ENCODE measurements at regions not wholly inside any gene's neighbourhood (a gene's known extent, or its start where the extent isn't known, plus 50 kb on each side); places are given as distances from the start of the nearest gene placed in this dataset.

DNA sequence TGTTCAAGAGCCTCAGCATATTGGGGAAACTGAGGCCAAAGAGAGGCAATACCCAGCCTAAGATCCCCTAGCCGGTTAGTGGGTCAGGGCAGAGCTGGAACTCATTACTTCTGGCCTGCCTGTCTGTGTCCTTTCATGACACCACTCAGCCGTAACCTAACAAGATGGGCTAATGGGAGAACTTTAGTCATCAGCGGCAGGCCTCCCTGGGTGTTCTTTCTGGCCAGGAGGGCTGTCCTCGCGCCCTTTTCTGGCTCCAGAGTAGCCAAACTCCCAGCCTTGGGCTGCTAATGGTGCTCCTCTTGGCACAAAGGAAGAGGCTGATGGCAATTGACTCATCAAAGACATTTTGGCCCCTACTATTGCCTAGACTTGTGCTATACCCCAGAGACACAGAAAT is 76.6 kb downstream of the NCR2 start:
- Histone ChIP-seq H3K9me3 (no peaks in the 10 kb centered on the region), H3K27ac (ENCODE audit: low read length) (no peak overlapping the region), H3K27me3 (replicated peaks in 1 of 2; ENCODE audit: control insufficient read depth in 2 of 2, extremely low read depth in 1 of 2, insufficient read depth in 2 of 2, low read length in 1 of 2) (peaks cover 0 to 65% of the 10 kb centered on the region in 2 experiments), H3K36me3 (ENCODE audit: control insufficient read depth in 2 of 2, extremely low read depth in 1 of 2, insufficient read depth in 1 of 2, low read length in 1 of 2) (no peaks in the 10 kb centered on the region), H3K4me3 (ENCODE audit: control insufficient read depth in 1 of 2, extremely low read depth in 1 of 2, low read length in 1 of 2) (no peak overlapping the region), H3K4me1 (ENCODE audit: control insufficient read depth in 1 of 2, extremely low read depth in 1 of 2, insufficient read depth in 2 of 2, low read length in 2 of 2) (peaks cover 4% of the 10 kb centered on the region in 2 experiments)
- 86% methylated on average over 5 of the region's 5 CpGs for WGBS (ENCODE audit: insufficient coverage)
- Mint-ChIP-seq H3K4me3 (no peak overlapping the region), H3K27me3 (peaks cover 39 to 51% of the 10 kb centered on the region in 2 donors), H3K9me3 (no peaks in the 10 kb centered on the region), H3K36me3 (no peaks in the 10 kb centered on the region), H3K4me1 (peaks cover 5 to 13% (median 8%) of the 10 kb centered on the region in 3 donors), H3K27ac (no peak overlapping the region)
- no peak for ATAC-seq (replicated peaks in 1 of 4)
- DNase-seq, result no peak
- ChIA-PET POLR2A (no interaction called here), CTCF (no interaction called here)

- Histone ChIP-seq H3K27me3 (replicated peaks in 1 of 2; ENCODE audit: control insufficient read depth in 2 of 2, extremely low read depth in 1 of 2, insufficient read depth in 2 of 2, low read length in 1 of 2) (peaks cover 0 to 70% of the 10 kb centered on the region in 2 experiments), H3K9me3 (no peaks in the 10 kb centered on the region), H3K4me3 (ENCODE audit: control insufficient read depth in 1 of 2, extremely low read depth in 1 of 2, low read length in 1 of 2) (no peak overlapping the region), H3K36me3 (ENCODE audit: control insufficient read depth in 2 of 2, extremely low read depth in 1 of 2, insufficient read depth in 1 of 2, low read length in 1 of 2) (no peaks in the 10 kb centered on the region), H3K4me1 (ENCODE audit: control insufficient read depth in 1 of 2, extremely low read depth in 1 of 2, insufficient read depth in 2 of 2, low read length in 2 of 2) (peaks cover 4% of the 10 kb centered on the region in 2 experiments), H3K27ac (ENCODE audit: low read length) (no peak overlapping the region)
- WGBS (ENCODE audit: insufficient coverage), result 60% methylated on average over 3 of the region's 11 CpGs
- H3K9me3 Mint-ChIP-seq, result no peaks in the 10 kb centered on the region
- H3K36me3 Mint-ChIP-seq, result no peaks in the 10 kb centered on the region
- peaks cover 50 to 62% of the 10 kb centered on the region in 2 donors for H3K27me3 Mint-ChIP-seq
- ChIA-PET CTCF (interaction anchor here in 1 of 2 donors (0.6 kb wide), 1 partner anchor 48 kb away, joined by 3 read pairs; no protein-coding TSS in a partner anchor), POLR2A (interaction anchor here in 1 of 2 donors (0.6 kb wide), 1 partner anchor 237 kb away, joined by 3 read pairs; no protein-coding TSS in a partner anchor)
- H3K4me1 Mint-ChIP-seq, result peaks cover 5 to 13% (median 8%) of the 10 kb centered on the region in 3 donors
- H3K27ac Mint-ChIP-seq, result no peak overlapping the region
- no peak overlapping the region for H3K4me3 Mint-ChIP-seq
- DNase-seq (no peak), ATAC-seq (replicated peaks in 1 of 4) (no peak)
These were observed 77.8 kb downstream of the NCR2 start for GRCh38 chr6:41413250-41413649.

DNA sequence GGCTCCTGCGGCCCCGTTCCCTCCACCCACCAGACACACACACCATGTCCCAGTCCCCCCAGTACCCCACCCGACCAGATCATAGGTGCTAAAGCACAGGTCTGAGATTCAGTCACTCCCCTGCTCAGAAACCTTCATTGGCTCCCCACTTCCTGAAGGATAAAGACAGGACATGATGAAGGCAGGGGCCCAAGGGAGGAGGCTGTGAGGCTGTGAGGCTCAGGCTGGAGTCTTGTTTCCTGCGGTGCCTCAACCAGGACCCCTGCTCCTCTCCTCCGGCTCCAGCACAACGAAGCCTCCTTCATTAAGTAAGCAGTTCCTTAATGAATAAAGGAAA is 81.1 kb downstream of the NCR2 start:
- Mint-ChIP-seq H3K4me3 (no peak overlapping the region), H3K27me3 (peaks cover 65 to 78% of the 10 kb centered on the region in 2 donors), H3K27ac (no peak overlapping the region), H3K4me1 (peaks cover 5 to 13% (median 8%) of the 10 kb centered on the region in 3 donors), H3K36me3 (no peaks in the 10 kb centered on the region), H3K9me3 (peaks cover 0 to 4% (median 0%) of the 10 kb centered on the region in 3 donors)
- ATAC-seq (replicated peaks in 1 of 4) (peak in 1 of 4 experiments; percentile 19), DNase-seq (no peak)
- POLR2A ChIA-PET, result interaction anchor here in 1 of 2 donors (0.5 to 0.8 kb wide), 2 partner anchors 182 to 923 kb away, joined by 3 read pairs; no protein-coding TSS in a partner anchor
- H3K36me3 ChIP-seq (ENCODE audit: control insufficient read depth in 2 of 2, extremely low read depth in 1 of 2, insufficient read depth in 1 of 2, low read length in 1 of 2), result no peaks in the 10 kb centered on the region
- no peak overlapping the region for H3K27ac ChIP-seq (ENCODE audit: low read length)
- no peak overlapping the region for H3K4me3 ChIP-seq (ENCODE audit: control insufficient read depth in 1 of 2, extremely low read depth in 1 of 2, low read length in 1 of 2)
- H3K9me3 ChIP-seq, result no peaks in the 10 kb centered on the region
- CTCF ChIA-PET, result interaction anchor here in 1 of 2 donors (0.8 kb wide), 1 partner anchor 99 kb away, joined by 3 read pairs; no protein-coding TSS in a partner anchor
- no CpG with 5 or more reads among the region's 6 CpGs for WGBS (ENCODE audit: insufficient coverage)
- H3K4me1 ChIP-seq (ENCODE audit: control insufficient read depth in 1 of 2, extremely low read depth in 1 of 2, insufficient read depth in 2 of 2, low read length in 2 of 2), result peaks cover 4% of the 10 kb centered on the region in 2 experiments
- peaks cover 0 to 58% of the 10 kb centered on the region in 2 experiments for H3K27me3 ChIP-seq (replicated peaks in 1 of 2; ENCODE audit: control insufficient read depth in 2 of 2, extremely low read depth in 1 of 2, insufficient read depth in 2 of 2, low read length in 1 of 2)

DNA sequence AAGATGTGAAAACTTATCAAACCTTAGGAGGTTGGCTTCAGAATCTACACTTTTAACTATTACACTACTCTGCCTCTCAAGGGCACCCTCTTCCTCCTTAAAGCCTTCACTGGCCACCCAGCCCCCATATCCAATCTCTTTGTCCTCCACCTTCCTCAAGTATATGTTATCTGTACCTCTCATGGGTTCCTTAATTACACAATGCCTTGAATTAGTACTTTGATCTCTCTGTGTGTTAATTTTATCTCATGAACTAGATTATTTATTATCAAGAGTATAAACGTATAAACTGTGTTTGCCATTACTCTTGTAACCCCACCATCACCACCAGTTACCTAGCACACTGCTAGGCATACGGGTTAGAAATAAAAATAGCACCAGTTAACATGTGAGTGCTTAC is 83.3 kb downstream of the NCR2 start:
- no peak for ATAC-seq (replicated peaks in 1 of 4)
- no CpG with 5 or more reads among the region's 2 CpGs for WGBS (ENCODE audit: insufficient coverage)
- Mint-ChIP-seq H3K9me3 (peaks cover 0 to 4% (median 0%) of the 10 kb centered on the region in 3 donors), H3K27me3 (peaks cover 59 to 70% of the 10 kb centered on the region in 2 donors), H3K36me3 (no peaks in the 10 kb centered on the region), H3K27ac (no peak overlapping the region), H3K4me1 (peaks cover 5 to 13% (median 8%) of the 10 kb centered on the region in 3 donors), H3K4me3 (no peak overlapping the region)
- peaks cover 0 to 40% of the 10 kb centered on the region in 2 experiments for H3K27me3 ChIP-seq (replicated peaks in 1 of 2; ENCODE audit: control insufficient read depth in 2 of 2, extremely low read depth in 1 of 2, insufficient read depth in 2 of 2, low read length in 1 of 2)
- no peak for DNase-seq
- no peaks in the 10 kb centered on the region for H3K9me3 ChIP-seq
- POLR2A ChIA-PET, result no interaction called here
- H3K27ac ChIP-seq (ENCODE audit: low read length), result no peak overlapping the region
- CTCF ChIA-PET, result no interaction called here
- H3K36me3 ChIP-seq (ENCODE audit: control insufficient read depth in 2 of 2, extremely low read depth in 1 of 2, insufficient read depth in 1 of 2, low read length in 1 of 2), result no peaks in the 10 kb centered on the region
- H3K4me3 ChIP-seq (ENCODE audit: control insufficient read depth in 1 of 2, extremely low read depth in 1 of 2, low read length in 1 of 2), result no peak overlapping the region
- H3K4me1 ChIP-seq (ENCODE audit: control insufficient read depth in 1 of 2, extremely low read depth in 1 of 2, insufficient read depth in 2 of 2, low read length in 2 of 2), result peaks cover 4% of the 10 kb centered on the region in 2 experiments

- Histone ChIP-seq H3K27ac (ENCODE audit: low read length) (no peak overlapping the region), H3K4me3 (ENCODE audit: control insufficient read depth in 1 of 2, extremely low read depth in 1 of 2, low read length in 1 of 2) (no peak overlapping the region), H3K27me3 (replicated peaks in 1 of 2; ENCODE audit: control insufficient read depth in 2 of 2, extremely low read depth in 1 of 2, insufficient read depth in 2 of 2, low read length in 1 of 2) (peaks cover 0 to 34% of the 10 kb centered on the region in 2 experiments), H3K9me3 (no peaks in the 10 kb centered on the region), H3K36me3 (ENCODE audit: control insufficient read depth in 2 of 2, extremely low read depth in 1 of 2, insufficient read depth in 1 of 2, low read length in 1 of 2) (no peaks in the 10 kb centered on the region), H3K4me1 (ENCODE audit: control insufficient read depth in 1 of 2, extremely low read depth in 1 of 2, insufficient read depth in 2 of 2, low read length in 2 of 2) (peaks cover 4 to 6% of the 10 kb centered on the region in 2 experiments)
- Mint-ChIP-seq H3K9me3 (peaks cover 0 to 4% (median 0%) of the 10 kb centered on the region in 3 donors), H3K4me1 (peaks cover 5 to 13% (median 8%) of the 10 kb centered on the region in 3 donors), H3K27me3 (peaks cover 54 to 64% of the 10 kb centered on the region in 2 donors), H3K36me3 (no peaks in the 10 kb centered on the region), H3K4me3 (no peak overlapping the region), H3K27ac (no peak overlapping the region)
- POLR2A ChIA-PET, result no interaction called here
- CTCF ChIA-PET, result no interaction called here
- WGBS (ENCODE audit: insufficient coverage), result 100% methylated on average over 1 of the region's 3 CpGs
- no peak for DNase-seq
- ATAC-seq (replicated peaks in 1 of 4), result no peak
These were observed 84.0 kb downstream of the NCR2 start for GRCh38 chr6:41419385-41419784.

- CTCF ChIA-PET, result interaction anchor here in 1 of 2 donors (0.6 kb wide), 1 partner anchor 191 kb away, joined by 6 read pairs; no protein-coding TSS in a partner anchor
- no peak for ATAC-seq (replicated peaks in 1 of 4)
- DNase-seq, result no peak
- peaks cover 47 to 57% of the 10 kb centered on the region in 2 donors for H3K27me3 Mint-ChIP-seq
- Histone ChIP-seq H3K4me1 (ENCODE audit: control insufficient read depth in 1 of 2, extremely low read depth in 1 of 2, insufficient read depth in 2 of 2, low read length in 2 of 2) (peaks cover 4 to 12% of the 10 kb centered on the region in 2 experiments), H3K36me3 (ENCODE audit: control insufficient read depth in 2 of 2, extremely low read depth in 1 of 2, insufficient read depth in 1 of 2, low read length in 1 of 2) (no peaks in the 10 kb centered on the region), H3K27ac (ENCODE audit: low read length) (no peak overlapping the region), H3K4me3 (ENCODE audit: control insufficient read depth in 1 of 2, extremely low read depth in 1 of 2, low read length in 1 of 2) (no peak overlapping the region), H3K9me3 (no peaks in the 10 kb centered on the region), H3K27me3 (replicated peaks in 1 of 2; ENCODE audit: control insufficient read depth in 2 of 2, extremely low read depth in 1 of 2, insufficient read depth in 2 of 2, low read length in 1 of 2) (peaks cover 0 to 31% of the 10 kb centered on the region in 2 experiments)
- no peak overlapping the region for H3K27ac Mint-ChIP-seq
- H3K9me3 Mint-ChIP-seq, result peaks cover 0 to 4% (median 0%) of the 10 kb centered on the region in 3 donors
- WGBS (ENCODE audit: insufficient coverage), result 90% methylated on average over 4 of the region's 4 CpGs
- H3K4me1 Mint-ChIP-seq, result peaks cover 5 to 13% (median 8%) of the 10 kb centered on the region in 3 donors
- no peaks in the 10 kb centered on the region for H3K36me3 Mint-ChIP-seq
- H3K4me3 Mint-ChIP-seq, result no peak overlapping the region
- POLR2A ChIA-PET, result no interaction called here
These were observed 84.8 kb downstream of the NCR2 start for GRCh38 chr6:41420186-41420585.
